NCI-H82 (cell line): ENCODE measurements at regions not wholly inside any gene's neighbourhood (a gene's known extent, or its start where the extent isn't known, plus 50 kb on each side); places are given as distances from the start of the nearest gene placed in this dataset.
"Not testable (repeated sequence)": the region's sequence is repeated elsewhere in the genome, so short reads cannot be mapped to it uniquely, and the experiment has no call there.

Source experiments
- DNase-seq: peaks from one replicate; lab custom pipeline; 2025; lab: John Stamatoyannopoulos, UW

DNA sequence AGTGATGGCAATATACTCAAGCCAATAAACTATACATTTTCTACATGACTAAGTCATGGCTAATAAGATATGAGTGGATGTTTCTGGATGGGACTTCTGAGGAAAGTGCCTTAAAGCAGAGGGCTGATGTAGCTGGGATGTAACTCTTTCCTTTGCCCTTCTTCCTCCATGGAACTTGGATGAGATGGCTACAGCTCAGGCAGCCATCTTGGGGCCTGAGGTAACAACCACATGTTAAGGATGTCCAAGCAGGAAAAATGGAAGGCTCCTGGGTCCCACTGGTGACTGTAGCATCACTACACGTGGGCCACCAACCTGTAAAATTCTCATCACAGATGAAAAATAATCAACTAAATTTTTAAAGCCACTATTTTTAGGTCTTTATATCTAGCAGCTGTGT, 54.4 kb upstream of the GRIP1 start:
- no peak for DNase-seq

DNA sequence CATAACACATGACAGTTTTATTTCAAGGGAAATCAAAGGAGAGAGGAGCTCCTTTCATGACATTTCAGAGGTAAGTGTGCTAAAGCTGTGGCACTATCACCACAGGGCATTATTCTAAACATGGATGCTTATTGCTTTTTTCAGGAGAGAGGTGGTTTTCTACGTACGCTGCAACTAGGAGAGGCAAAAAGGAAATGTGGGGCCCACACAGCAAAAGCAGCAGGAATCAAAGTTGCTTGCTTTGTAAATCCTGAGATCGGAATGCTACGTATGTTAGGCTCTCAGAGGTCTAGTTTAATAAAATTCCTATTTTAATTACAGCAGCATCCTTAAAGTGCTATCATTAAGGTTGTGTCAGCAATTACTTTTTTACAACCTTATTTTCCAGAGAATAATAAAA, 55.0 kb upstream of the GRIP1 start:
- no peak for DNase-seq

DNA sequence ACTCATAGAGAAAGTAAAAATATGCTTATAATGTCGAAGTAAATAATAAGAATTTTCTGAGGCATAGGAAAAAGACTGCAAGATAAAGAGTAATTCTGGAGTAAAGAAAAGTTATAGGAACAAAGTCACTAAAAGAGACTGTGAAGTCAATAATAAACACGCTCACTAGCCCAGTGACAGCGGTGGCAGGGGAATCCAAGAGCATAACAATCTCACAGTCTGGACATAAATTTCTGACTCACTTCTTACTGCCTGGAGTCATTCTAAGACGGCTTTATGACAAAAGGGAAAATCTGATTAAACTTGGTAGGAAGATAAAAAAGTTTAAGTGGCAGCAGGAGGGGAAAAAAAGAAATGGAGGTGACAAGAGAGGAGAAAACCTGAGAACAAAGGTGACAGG, 56.4 kb upstream of the GRIP1 start:
- DNase-seq = peak; percentile 74

DNA sequence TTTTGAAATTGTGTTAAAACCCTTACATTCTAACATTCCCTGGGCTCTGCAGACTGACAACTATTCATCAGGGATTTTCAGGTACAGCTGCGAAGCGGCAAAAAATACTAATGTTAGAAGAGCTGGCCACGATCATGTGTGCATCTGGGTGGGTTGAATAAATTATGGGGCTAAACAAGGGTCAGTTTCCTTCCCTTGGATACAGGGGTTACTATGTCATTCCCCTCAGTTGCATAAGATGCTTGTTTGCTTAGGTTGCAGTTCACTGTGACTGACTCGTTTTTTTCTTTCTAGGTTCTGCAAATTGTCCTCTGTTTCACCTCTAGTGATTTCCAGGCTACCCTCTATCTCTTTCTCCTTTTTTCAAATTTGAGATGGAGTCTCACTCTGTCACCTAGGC, 58.1 kb upstream of the GRIP1 start:
- DNase-seq = no peak

DNA sequence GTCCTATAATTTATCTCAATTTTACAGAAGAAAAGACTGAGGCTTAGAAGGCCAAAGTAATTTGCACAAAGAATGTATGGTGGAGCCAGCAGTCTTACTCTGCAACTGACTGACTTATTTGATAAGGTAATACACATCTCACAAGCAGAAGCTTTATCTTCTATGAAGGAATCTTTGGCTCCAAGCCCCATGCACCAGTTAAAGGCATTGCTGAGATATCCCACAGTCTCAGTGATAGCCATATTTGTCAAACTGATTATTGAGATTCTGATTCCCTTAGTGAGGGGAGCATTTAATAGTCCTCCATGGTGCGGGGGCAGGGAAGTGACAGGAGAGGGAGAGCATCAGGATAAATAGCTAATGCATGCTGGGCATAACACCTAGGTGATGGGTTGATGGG, 60.4 kb upstream of the GRIP1 start:
- DNase-seq = no peak

DNA sequence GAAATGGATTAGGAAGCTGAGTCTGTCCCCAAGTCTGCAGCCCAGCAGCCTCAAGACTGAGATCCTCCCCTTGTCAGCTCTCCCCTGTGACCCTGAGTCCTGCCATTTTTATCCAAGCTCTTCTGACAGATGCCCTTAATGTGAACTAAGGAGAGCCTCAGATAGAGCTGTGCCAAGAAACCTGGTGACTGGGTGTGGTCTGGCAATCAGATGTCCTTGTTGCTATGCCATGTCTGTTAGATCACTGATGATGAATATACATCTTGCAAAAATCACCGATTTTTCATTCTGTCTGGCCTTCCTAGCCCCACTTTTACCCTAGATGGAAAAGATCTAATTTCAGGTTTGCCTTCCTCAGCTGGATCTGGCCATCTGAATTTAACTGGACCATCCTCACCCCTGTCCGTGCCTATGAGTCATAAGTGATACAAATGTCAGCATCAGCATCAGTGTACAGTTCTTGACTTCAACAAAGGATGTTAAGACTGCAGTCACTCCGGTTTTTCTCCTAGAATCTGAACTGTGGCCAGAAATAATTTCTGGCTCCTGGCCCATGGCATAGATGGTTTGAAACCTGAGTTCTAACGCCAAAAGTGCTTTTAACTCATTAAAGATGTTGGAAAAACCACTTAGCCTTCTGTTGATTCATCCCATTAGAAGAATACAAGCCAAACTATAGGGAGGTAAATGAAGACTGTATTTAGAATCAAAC, 61.2 kb upstream of the GRIP1 start:
- DNase-seq = no peak

DNA sequence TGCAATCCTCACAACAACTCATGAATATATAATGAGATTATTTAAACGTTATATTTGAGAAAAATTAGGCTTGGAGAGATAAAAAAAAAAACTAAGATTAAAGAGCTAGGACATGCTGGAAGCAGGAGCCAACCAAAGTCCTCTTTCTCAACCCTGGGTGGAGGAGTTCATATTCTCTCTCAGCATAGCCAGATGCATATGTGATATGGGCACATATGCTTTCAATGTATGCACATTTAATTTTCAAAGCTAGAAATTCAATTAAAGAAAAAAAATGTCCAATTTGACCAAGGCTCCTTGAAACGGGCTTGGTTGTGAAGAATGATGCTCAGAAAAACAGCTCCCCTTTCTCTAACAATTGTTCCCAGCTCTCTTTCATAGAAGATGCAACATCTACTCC, 61.9 kb upstream of the GRIP1 start:
- no peak for DNase-seq

DNA sequence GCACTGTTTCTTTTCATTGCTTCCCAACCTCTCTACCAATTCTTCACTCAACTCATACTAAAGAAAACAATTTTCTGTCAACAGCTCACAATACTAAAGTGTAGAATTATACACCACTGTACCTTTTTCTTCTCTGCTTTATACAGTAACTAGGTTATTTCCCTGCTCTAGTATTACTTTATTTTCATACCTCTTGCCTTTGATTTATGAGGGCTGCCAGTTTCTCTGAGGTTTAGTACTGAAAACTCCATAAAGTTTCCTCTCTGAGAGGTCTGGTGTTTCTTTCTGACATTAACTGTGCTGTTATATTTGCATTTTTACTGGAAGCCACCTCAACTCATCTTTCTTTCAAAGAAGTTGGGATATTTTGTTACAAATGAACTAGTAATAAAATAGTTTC, 63.0 kb upstream of the GRIP1 start:
- no peak for DNase-seq

DNA sequence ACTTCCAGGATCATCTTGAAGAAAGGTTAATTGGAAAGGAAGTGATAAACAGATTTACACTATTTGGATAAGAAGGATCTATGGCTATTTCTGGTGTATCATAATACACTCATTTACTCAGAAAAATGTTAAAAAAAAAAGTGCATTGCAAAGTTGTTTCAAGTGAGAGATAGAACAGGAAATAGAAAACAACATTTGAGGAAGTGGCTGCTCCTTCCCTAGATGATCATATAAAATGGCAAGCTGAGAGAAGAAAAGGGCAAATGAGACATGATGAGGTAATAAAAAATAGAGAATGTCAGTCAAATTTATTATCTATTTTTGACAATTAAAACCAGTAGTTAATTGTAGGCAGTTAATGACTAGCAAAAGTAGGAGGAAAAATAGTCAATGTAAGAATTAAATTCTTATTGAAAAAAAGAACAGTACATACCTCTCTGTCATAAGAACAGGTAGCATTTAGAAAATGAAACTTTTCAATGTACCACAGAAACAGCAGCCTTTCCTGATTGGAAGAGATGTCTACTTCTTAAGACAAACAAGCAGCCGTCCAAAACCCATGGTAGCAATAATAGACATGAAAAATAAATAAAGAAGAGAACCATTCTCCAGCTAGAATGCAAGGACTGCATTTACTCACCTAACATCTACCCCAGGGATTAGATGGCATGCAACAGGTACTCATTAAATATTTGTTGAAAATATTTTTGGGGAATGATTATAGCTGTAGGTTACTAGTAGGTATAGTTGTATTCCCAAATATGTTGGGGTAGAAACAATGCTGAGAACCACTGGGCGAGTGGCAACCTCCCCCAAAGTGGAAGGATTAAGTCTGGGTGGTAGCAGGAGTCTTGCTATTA, 63.9 kb upstream of the GRIP1 start:
- DNase-seq = no peak

DNA sequence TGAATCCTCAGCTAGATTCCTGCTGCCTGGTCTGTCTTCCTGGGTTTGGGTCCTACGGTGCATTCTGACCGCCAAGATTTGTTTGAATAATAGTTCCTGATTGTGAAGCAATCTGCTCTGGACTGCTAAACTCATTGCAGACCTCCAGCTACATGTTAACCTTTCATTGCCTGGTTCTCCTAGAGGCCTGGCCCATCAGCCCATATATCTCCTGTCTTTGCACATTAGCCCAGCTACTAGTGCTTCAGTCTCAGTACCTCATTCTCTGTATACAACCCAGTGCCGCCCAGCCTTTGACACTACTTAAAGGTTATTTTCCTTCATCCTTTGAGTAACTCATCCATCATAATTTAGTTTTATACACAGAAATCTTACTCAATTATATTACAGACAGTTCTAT, 65.6 kb upstream of the GRIP1 start:
- peak; percentile 6 for DNase-seq

DNA sequence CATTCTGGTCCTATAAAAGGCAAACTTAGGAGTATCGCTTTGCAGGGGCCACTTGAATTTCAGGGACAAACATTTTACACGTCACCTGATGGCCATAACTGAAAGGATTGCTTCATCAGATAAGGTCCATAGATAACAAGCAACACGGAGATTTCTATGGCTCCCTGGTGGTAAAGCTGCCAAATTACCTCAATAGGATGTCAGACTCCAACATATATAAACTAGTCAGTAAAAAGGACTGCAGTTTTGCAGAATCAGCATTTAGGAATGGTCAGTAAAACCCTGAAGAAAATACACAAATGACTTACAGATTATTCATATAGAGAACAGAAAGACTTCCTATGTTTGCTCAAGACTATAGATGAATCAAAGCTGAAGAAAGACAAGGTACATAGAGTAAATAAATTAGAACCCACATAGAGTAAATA, 66.1 kb upstream of the GRIP1 start:
- peak; percentile 6 for DNase-seq

DNA sequence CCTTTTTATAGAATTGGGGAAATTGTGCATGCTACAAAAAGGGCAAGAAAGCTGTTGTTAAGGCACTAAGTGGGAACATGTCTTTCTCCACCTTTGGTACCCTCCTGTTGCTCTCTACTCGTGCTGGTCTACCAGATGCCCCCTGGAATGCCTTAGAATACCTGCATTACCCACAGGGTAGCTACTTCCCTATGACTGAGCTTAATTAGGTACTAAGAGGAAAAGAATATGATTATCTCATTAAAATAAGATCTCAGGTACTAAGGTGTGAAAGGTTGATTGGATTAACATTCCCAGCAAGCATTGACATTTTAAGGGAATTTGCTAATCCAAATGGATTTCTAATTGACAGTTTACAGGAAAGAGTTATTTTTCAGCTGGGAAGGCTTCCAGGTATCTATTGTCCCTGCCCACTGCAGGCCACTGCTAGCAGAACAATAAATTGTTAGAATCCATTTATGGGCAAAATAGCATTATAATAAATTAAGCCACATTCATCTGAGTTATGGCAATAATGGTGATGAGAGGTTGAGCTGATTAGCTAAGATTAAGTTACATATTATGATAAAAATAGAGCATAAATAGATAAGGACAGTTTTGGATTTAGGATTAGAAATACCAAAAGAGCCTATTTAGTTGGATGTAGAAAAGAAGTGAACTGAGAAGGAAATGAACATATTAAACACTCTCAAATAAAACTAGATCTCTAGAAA, 67.8 kb upstream of the GRIP1 start:
- DNase-seq = peak; percentile 34

DNA sequence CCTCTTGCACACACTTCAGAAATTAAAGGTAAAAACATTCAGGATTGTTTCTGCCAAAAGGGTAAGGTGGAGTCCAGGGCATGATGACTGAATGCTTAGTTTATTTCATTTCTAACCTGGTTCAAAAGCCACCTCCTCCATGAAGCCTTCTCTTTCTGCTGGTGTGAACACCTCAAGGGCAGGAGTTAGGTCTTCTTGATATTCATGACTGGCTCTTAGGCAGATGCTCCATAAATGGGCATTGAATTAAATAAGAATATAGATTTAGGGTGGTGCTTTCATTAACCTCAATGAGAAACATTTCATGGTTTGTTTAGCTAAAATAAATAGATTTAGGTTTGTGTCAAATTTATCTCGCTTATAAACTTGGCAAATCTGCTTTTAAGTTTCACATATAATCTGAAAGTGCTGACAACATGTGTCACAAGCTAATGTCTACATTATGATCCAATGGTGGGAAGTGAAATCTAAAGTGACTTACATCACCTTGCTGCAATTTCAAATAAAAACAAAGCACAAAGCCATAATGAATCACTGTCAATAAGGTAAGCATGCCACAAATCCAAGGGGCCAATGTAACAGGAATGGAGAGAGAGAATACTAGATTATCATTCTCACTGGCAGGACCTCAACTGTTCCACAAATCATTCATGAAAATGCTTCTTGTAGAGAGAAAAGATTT, 72.7 kb upstream of the GRIP1 start:
- DNase-seq = no peak

DNA sequence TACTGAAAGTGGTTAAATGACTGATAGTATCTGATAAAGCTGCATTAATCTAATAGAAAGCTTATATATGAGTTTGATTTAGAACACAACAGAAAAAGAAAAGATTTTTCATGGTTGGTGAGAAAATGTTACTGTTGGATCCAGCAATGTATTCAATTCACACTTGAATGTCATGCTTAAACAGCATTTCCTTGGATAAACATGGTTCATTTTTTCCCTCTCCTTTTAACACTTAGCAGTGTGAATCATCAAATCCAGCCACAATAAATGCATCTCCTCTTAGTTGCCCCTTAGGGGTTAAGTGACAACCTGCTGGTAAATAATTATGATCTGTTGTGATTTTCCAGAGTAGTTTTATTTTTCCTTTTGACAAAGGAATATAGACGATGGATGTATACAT, 74.9 kb upstream of the GRIP1 start:
- no peak for DNase-seq

DNA sequence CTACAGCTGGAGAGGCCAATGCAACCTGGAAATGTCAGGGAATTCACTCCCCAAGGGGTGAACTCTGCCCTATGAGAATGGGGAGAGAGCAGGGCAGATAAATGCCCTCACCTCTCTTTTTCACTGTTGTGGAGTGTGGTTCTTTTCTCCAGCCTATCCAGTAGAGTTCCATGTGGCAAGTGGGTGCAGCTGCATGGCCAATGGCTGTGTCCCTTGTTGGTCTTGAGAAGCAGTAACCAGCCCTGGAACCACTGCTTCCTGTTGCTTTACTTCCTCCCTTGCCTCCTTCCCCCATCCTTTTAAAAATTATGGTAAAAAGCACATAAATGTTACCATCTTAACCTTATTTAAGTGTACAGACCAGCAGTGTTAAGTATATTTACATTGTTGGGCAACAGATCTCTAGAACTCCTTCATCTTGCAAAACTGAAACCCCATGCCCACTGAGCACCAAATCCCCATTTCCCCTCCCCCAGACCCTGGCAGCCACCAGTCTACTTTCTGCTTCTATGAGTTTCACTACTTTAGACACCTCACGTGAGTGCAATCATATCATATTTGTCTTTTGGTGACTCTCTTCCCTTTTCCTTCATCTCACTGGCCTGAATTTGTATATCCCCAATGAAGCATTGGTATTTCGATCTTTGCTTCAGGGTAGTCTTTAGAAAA, 77.0 kb upstream of the GRIP1 start:
- DNase-seq = no peak

DNA sequence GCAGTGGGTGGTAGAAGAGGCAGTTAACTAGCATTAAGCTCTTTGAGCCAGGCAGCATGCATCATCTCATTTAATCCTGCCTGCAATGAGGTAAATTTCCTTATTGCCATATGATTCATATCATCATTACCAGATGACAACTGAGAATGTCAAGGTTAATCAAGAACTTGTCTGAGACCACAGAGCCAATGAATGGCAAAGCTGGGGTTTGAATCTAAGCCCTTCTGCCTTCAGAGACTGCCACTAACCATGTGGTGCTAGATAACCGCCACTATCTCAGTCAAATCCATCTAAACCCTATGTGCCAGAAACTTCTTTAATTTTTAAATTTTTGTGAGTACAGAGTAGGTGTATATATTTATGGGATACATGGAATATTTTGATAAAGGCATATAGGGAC, 77.8 kb upstream of the GRIP1 start:
- no peak for DNase-seq

DNA sequence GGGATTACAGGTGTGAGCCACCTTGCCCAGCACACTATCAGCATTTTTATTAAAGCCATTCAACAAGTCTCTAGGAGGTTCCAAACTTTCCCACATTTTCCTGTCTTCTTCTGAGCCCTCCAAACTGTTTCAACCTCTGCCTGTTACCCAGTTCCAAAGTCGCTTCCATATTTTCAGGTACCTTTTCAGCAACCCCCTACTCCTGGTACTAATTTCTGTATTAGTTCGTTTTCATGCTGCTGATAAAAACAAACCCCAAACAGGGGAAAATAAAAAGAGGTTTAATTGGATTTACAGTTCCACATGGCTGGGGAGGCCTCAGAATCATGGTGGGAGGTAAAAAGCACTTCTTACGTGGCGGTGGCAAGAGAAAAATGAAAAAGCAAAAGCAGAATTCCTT, 81.2 kb upstream of the GRIP1 start:
- not testable (repeated sequence) for DNase-seq

DNA sequence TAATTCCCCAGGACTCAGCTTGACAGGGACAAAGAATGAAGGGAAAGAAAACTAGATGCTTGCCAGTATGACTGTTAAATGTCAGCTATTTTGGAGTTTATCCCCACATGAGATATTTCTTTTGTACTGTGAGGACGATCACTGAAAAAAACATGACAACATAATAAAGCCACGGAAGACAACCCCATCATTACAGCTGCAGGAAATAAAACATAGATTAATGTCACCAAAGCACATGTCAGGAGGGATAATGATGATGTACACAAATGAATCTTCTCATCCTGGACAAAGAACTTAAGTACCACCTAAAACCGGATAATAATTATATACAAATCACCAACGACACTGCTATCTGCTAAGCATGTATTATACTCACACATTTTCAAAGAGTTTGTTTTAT, 84.6 kb upstream of the GRIP1 start:
- DNase-seq = no peak

DNA sequence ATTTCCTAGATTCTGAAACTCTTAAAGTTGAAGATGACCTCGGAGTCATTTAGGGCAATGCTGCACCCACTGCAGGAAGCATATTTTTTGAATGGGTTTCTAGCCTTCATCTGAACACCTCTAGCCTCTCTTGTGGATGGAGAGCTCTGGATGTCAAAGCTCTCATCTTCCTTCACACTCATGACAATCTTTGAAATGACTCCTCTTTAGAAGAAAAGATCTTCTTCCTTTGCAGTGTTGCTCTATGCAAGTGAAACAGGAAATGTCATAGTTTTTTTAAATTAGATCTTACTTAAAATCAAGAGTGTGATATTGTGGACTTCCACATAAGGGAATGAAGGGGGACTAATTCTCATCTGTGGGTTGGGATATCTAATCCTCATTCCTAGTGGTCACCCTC, 86.3 kb upstream of the GRIP1 start:
- DNase-seq = no peak

DNA sequence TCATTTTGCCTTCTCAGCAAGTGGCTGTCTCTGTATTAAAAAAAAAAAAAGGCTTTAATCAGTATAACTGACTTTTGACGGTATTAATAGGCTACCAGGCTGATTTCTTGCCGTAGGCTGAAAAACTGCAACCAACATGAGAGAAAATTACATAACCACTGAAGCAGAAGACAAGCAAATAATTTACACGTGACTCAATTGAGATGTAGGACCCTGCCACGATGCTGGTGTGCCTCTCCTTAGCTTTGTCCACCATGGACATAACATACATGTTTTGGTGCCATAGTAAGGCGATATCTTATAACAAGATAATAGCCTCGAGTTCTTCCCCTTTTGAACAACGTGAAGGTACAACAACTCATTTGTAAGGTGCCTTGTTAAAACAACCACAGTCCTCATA, 88.7 kb upstream of the GRIP1 start:
- no peak for DNase-seq

DNA sequence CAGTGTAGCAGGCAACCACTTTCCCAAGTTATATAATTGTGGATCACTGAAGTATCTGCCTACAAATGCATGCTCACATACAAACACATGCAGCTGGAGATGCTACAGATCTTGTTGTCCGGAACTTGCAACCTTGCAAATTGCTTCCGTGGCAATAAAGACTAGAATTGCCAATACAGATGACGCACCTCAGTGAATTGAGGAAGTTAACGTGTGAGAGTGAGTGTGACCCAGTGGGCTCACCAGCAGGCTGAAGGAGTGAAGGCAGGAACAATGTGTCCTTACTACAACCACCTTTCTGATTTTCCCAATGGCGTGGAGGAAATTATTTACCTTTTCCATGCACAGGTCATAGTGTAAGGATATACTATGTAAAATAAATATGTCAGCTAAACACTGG, 89.4 kb upstream of the GRIP1 start:
- DNase-seq = no peak

DNA sequence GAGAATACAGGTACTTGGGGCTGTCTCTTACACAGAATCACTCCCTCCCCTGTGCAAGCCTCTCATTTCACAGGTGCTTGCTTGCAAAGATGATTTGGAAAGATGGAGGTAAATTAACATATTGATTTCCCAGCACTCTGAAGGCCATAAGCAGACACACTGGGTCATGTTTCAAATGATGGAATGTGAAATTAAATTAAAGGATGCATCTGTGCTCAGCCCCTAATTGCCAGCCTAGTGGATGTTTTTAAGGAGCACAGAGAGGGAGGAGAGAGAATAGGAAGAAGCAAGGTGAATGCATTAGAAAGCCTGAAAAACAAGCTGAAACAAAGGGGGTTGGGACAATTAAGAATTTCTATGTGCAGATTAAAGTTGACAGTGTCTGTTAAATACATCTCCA, 96.1 kb upstream of the GRIP1 start:
- no peak for DNase-seq
